Natural killer cell treated with Interleukin-12 subunit alpha and Interleukin-12 subunit beta and Interleukin-15 and Interleukin-18, amount 100 ng/mL, for 72 hours (primary cell): ENCODE measurements at regions not wholly inside any gene's neighbourhood (a gene's known extent, or its start where the extent isn't known, plus 50 kb on each side); places are given as distances from the start of the nearest gene placed in this dataset.
"Not testable (repeated sequence)": the region's sequence is repeated elsewhere in the genome, so short reads cannot be mapped to it uniquely, and the experiment has no call there.

Experiments used
- ATAC-seq, 2 donors: fragments of 150-1000 bp; cut with Tn5 transposase in 1 of 2; sonication (Bioruptor Pico), chemical (Tn5 transposase) in 1 of 2; 2 replicates each; pipeline ENCODE4 v1.10.0; 2021
- DNase-seq: peaks from one replicate; pipeline ENCODE4 v3.0.0; 2022; ENCODE audit warnings: low spot score
- H3K27ac Mint-ChIP-seq, 2 donors: 1 replicate in 1 of 2; 2 replicates in 1 of 2; pipeline ENCODE4 v1.8.0; 2022; ENCODE audit warnings: mixed read lengths in 2 of 2, mild to moderate bottlenecking in 1 of 2, moderate library complexity in 1 of 2
- H3K27me3 Mint-ChIP-seq, 2 donors: 1 replicate in 1 of 2; 2 replicates in 1 of 2; pipeline ENCODE4 v1.8.0; 2022; ENCODE audit warnings: mixed read lengths in 2 of 2
- H3K36me3 Mint-ChIP-seq: one replicate; pipeline ENCODE4 v1.8.0; 2022; ENCODE audit warnings: mixed read lengths
- H3K4me1 Mint-ChIP-seq, 2 donors: 1 replicate in 1 of 2; 2 replicates in 1 of 2; pipeline ENCODE4 v1.8.0; 2022; ENCODE audit warnings: low read depth in 2 of 2, mixed read lengths in 2 of 2, mild to moderate bottlenecking in 1 of 2
- H3K4me3 Mint-ChIP-seq: one replicate; pipeline ENCODE4 v1.8.0; 2022; ENCODE audit warnings: mixed read lengths
- H3K9me3 Mint-ChIP-seq: 2 replicates; pipeline ENCODE4 v1.8.0; 2022; ENCODE audit warnings: mixed read lengths

GRCh38 chr12:80015660-80016059 is 80.8 kb upstream of the PPP1R12A start:
- peaks cover 3% of the 10 kb centered on the region for H3K9me3 Mint-ChIP-seq
- no peak overlapping the region for H3K4me3 Mint-ChIP-seq
- no peak for ATAC-seq

GRCh38 chr12:80003744-80004143 is 68.8 kb upstream of the PPP1R12A start:
- not testable (repeated sequence) for H3K27me3 Mint-ChIP-seq, DNase-seq, H3K4me1 Mint-ChIP-seq, ATAC-seq, H3K27ac Mint-ChIP-seq, H3K36me3 Mint-ChIP-seq, H3K9me3 Mint-ChIP-seq, H3K4me3 Mint-ChIP-seq

More at GRCh38 chr12:80015660-80016059, 80.8 kb upstream of the PPP1R12A start:
- no peaks in the 10 kb centered on the region for H3K4me1 Mint-ChIP-seq
- peaks cover 6 to 8% of the 10 kb centered on the region in 2 donors for H3K27me3 Mint-ChIP-seq
- DNase-seq = no peak
- no peak overlapping the region for H3K27ac Mint-ChIP-seq
- H3K36me3 Mint-ChIP-seq = peaks cover 7% of the 10 kb centered on the region

- no peak for DNase-seq
- Mint-ChIP-seq H3K27ac (no peak overlapping the region), H3K9me3 (no peaks in the 10 kb centered on the region), H3K27me3 (peaks cover 0 to 2% of the 10 kb centered on the region in 2 donors), H3K4me3 (no peak overlapping the region), H3K36me3 (no peaks in the 10 kb centered on the region), H3K4me1 (no peaks in the 10 kb centered on the region)
- ATAC-seq = no peak
Measured at GRCh38 chr12:80001562-80001961, 66.7 kb upstream of the PPP1R12A start.

GRCh38 chr12:80000831-80001230 is 65.9 kb upstream of the PPP1R12A start:
- DNase-seq = no peak
- ATAC-seq = no peak
- Mint-ChIP-seq H3K4me3 (no peak overlapping the region), H3K4me1 (no peaks in the 10 kb centered on the region), H3K36me3 (no peaks in the 10 kb centered on the region), H3K27ac (no peak overlapping the region), H3K9me3 (no peaks in the 10 kb centered on the region), H3K27me3 (peaks cover 0 to 2% of the 10 kb centered on the region in 2 donors)

- no peak overlapping the region for H3K27ac Mint-ChIP-seq
- no peaks in the 10 kb centered on the region for H3K9me3 Mint-ChIP-seq
- H3K27me3 Mint-ChIP-seq = peaks cover 0 to 2% of the 10 kb centered on the region in 2 donors
- no peak overlapping the region for H3K4me3 Mint-ChIP-seq
- DNase-seq = no peak
- no peaks in the 10 kb centered on the region for H3K36me3 Mint-ChIP-seq
- H3K4me1 Mint-ChIP-seq = no peaks in the 10 kb centered on the region
- ATAC-seq = no peak
Measured at GRCh38 chr12:79998554-79998953, 63.7 kb upstream of the PPP1R12A start.

GRCh38 chr12:79997096-79997791 is 62.3 kb upstream of the PPP1R12A start:
- H3K27ac Mint-ChIP-seq = no peak overlapping the region
- peaks cover 0 to 2% of the 10 kb centered on the region in 2 donors for H3K27me3 Mint-ChIP-seq
- no peaks in the 10 kb centered on the region for H3K9me3 Mint-ChIP-seq
- H3K4me3 Mint-ChIP-seq = no peak overlapping the region
- H3K4me1 Mint-ChIP-seq = no peaks in the 10 kb centered on the region
- DNase-seq (no peak), ATAC-seq (no peak)
- no peaks in the 10 kb centered on the region for H3K36me3 Mint-ChIP-seq

GRCh38 chr12:79995385-79996084 is 60.6 kb upstream of the PPP1R12A start:
- DNase-seq = not testable (repeated sequence)

GRCh38 chr12:79993106-79993862 is 58.4 kb upstream of the PPP1R12A start:
- peaks cover 0 to 2% of the 10 kb centered on the region in 2 donors for H3K27me3 Mint-ChIP-seq
- H3K36me3 Mint-ChIP-seq = no peaks in the 10 kb centered on the region
- peaks cover 0 to 3% of the 10 kb centered on the region in 2 donors for H3K4me1 Mint-ChIP-seq
- DNase-seq (no peak), ATAC-seq (no peak)
- no peak overlapping the region for H3K4me3 Mint-ChIP-seq
- H3K27ac Mint-ChIP-seq = no peak overlapping the region
- H3K9me3 Mint-ChIP-seq = no peaks in the 10 kb centered on the region

More at GRCh38 chr12:79995385-79996084, 60.6 kb upstream of the PPP1R12A start:
- not testable (repeated sequence) for H3K36me3 Mint-ChIP-seq, H3K4me3 Mint-ChIP-seq, ATAC-seq, H3K27me3 Mint-ChIP-seq, H3K27ac Mint-ChIP-seq, H3K4me1 Mint-ChIP-seq, H3K9me3 Mint-ChIP-seq

- Mint-ChIP-seq H3K4me3 (no peak overlapping the region), H3K9me3 (no peaks in the 10 kb centered on the region), H3K4me1 (peaks cover 0 to 3% of the 10 kb centered on the region in 2 donors), H3K27me3 (peaks cover 6 to 9% of the 10 kb centered on the region in 2 donors), H3K27ac (no peak overlapping the region), H3K36me3 (no peaks in the 10 kb centered on the region)
- ATAC-seq (no peak), DNase-seq (no peak)
Measured at GRCh38 chr12:79991586-79991985, 56.7 kb upstream of the PPP1R12A start.

GRCh38 chr12:79990509-79991338 is 55.8 kb upstream of the PPP1R12A start:
- H3K27me3 Mint-ChIP-seq = peaks cover 9 to 13% of the 10 kb centered on the region in 2 donors
- H3K36me3 Mint-ChIP-seq, H3K4me3 Mint-ChIP-seq, H3K27ac Mint-ChIP-seq, H3K9me3 Mint-ChIP-seq, DNase-seq, H3K4me1 Mint-ChIP-seq, ATAC-seq: not testable (repeated sequence)

GRCh38 chr12:79988368-79988767 is 53.5 kb upstream of the PPP1R12A start:
- DNase-seq = no peak
- no peak overlapping the region for H3K27ac Mint-ChIP-seq
- no peak for ATAC-seq
- H3K36me3 Mint-ChIP-seq = no peaks in the 10 kb centered on the region
- peaks cover 0 to 3% of the 10 kb centered on the region in 2 donors for H3K4me1 Mint-ChIP-seq
- H3K9me3 Mint-ChIP-seq = no peaks in the 10 kb centered on the region
- no peak overlapping the region for H3K4me3 Mint-ChIP-seq
- H3K27me3 Mint-ChIP-seq = peaks cover 11 to 22% of the 10 kb centered on the region in 2 donors

- ATAC-seq = no peak
- Mint-ChIP-seq H3K9me3 (no peaks in the 10 kb centered on the region), H3K4me3 (no peak overlapping the region), H3K4me1 (peaks cover 0 to 3% of the 10 kb centered on the region in 2 donors), H3K27ac (no peak overlapping the region), H3K36me3 (no peaks in the 10 kb centered on the region), H3K27me3 (peaks cover 11 to 28% of the 10 kb centered on the region in 2 donors)
- no peak for DNase-seq
Measured at GRCh38 chr12:79987731-79988130, 52.8 kb upstream of the PPP1R12A start.
